SK-N-MC (cell line): ENCODE measurements at regions not wholly inside any gene's neighbourhood (a gene's known extent, or its start where the extent isn't known, plus 50 kb on each side); places are given as distances from the start of the nearest gene placed in this dataset.

Experiments used
- EZH2 ChIP-seq: fragments of 200-600 bp; sonication (generic); IDR thresholded peaks from one replicate; pipeline ENCODE4 v1.6.1; 2017; ENCODE audit warnings: antibody characterized with exemption
- POLR2AphosphoS5 ChIP-seq: IDR thresholded peaks from 2 replicates; pipeline ENCODE4 v1.6.1; 2012; ENCODE audit warnings: mild to moderate bottlenecking, low read depth, low read length, borderline replicate concordance

GRCh38 chr3:99356696-99357095, 281.7 kb upstream of the COL8A1 start:
- TF ChIP-seq POLR2AphosphoS5 (no peak), EZH2 (no peak)
